Caco-2 (cell line): ENCODE measurements at regions not wholly inside any gene's neighbourhood (a gene's known extent, or its start where the extent isn't known, plus 50 kb on each side); places are given as distances from the start of the nearest gene placed in this dataset.

Experiments
- BruUV-seq: library from RNA; stranded (reverse); fragments of 400-500 nt; replicated peaks from 2 replicates; lab custom pipeline; 2021; lab: Mats Ljungman, UMichigan
- CTCF ChIA-PET: fragments of 300-600 bp; sonication (Branson Sonifier 250); formaldehyde crosslinking; loops from one replicate; lab custom pipeline; 2022; ENCODE audit warnings: antibody characterized with exemption; lab: Charles Lee
- POLR2A ChIA-PET: fragments of 300-600 bp; sonication (Branson Sonifier 250); formaldehyde crosslinking; loops from one replicate; lab custom pipeline; 2022; ENCODE audit warnings: antibody characterized with exemption; lab: Charles Lee
- DNase-seq, 2 experiments: peaks; one replicate each; pipeline versions ENCODE4 v3.0.0 to v3.0.0-alpha.2; 2020 to 2022
- H3K27me3 ChIP-seq: replicated peaks from 2 replicates; pipeline ENCODE4 v1.6.0; 2011; ENCODE audit warnings: low read length; ENCODE audit not compliant: control insufficient read depth, insufficient read depth
- H3K36me3 ChIP-seq: 2 replicates; pipeline ENCODE4 v1.5.1; 2011; ENCODE audit warnings: low read length; ENCODE audit not compliant: control insufficient read depth, insufficient read depth
- H3K4me1 ChIP-seq: fragments of 250-450 bp; sonication (Bioruptor Pico); 2 replicates; pipeline ENCODE4 v1.5.1; 2020; ENCODE audit warnings: mild to moderate bottlenecking
- H3K4me3 ChIP-seq: 2 replicates; pipeline ENCODE4 v1.5.1; 2011; ENCODE audit warnings: low read depth, mild to moderate bottlenecking, control low read depth, low read length
- H3K9me3 ChIP-seq: fragments of 250-450 bp; sonication (Bioruptor Pico); 2 replicates; pipeline ENCODE4 v1.5.1; 2020; ENCODE audit warnings: mild to moderate bottlenecking, moderate library complexity
- H3K27ac Mint-ChIP-seq: one replicate; pipeline ENCODE4 v1.8.0; 2022; ENCODE audit warnings: mixed read lengths; ENCODE audit not compliant: unreplicated experiment
- H3K27me3 Mint-ChIP-seq: one replicate; pipeline ENCODE4 v1.8.0; 2022; ENCODE audit warnings: mixed read lengths; ENCODE audit not compliant: insufficient read depth, unreplicated experiment
- H3K36me3 Mint-ChIP-seq: one replicate; pipeline ENCODE4 v1.8.0; 2022; ENCODE audit warnings: mild to moderate bottlenecking, mixed read lengths; ENCODE audit not compliant: insufficient read depth, unreplicated experiment
- H3K4me1 Mint-ChIP-seq: one replicate; pipeline ENCODE4 v1.8.0; 2022; ENCODE audit warnings: low read depth, mixed read lengths; ENCODE audit not compliant: unreplicated experiment
- H3K4me3 Mint-ChIP-seq: one replicate; pipeline ENCODE4 v1.8.0; 2022; ENCODE audit warnings: mild to moderate bottlenecking, moderate library complexity, mixed read lengths; ENCODE audit not compliant: unreplicated experiment
- H3K9me3 Mint-ChIP-seq: one replicate; pipeline ENCODE4 v1.8.0; 2022; ENCODE audit warnings: mixed read lengths; ENCODE audit not compliant: unreplicated experiment
- CTCF ChIP-seq, 2 experiments: fragments of 200-600 bp in 1 of 2; IDR thresholded peaks; 1 replicate in 1 of 2; 2 replicates in 1 of 2; pipeline versions ENCODE4 v1.5.1 to v1.8.0; 2011 to 2022; ENCODE audit warnings: antibody characterized with exemption in 1 of 2, control low read depth in 1 of 2, inconsistent platforms in 1 of 2, low read depth in 1 of 2, low read length in 1 of 2, mild to moderate bottlenecking in 1 of 2, moderate library complexity in 1 of 2; ENCODE audit not compliant: insufficient read depth in 1 of 2, severe bottlenecking in 1 of 2, unreplicated experiment in 1 of 2
- intact Hi-C: fragments of 100-400 bp; cut with micrococcal nuclease; formaldehyde crosslinking; loops from one replicate; pipeline ENCODE4 v1.10.0; 2022; ENCODE audit not compliant: unreplicated experiment

DNA sequence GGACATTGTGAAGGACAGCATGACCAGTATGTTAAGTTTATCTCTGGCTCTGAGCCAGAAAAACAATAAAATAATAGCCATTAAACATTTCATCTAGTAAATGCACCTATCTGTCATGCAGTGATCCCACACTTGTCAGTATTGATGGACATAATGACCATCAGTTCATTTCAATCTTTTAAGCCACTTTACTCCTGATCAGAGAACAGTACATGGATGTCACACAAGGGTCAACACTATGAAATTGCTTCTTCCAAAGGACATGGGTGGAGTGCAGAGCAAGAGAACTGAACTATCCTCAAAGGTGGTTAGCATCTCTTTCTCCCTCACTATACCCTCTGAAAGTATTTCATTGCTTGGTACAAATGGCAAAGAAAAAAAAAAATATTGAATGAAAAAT is 816.0 kb upstream of the GYPC start:
- Histone ChIP-seq H3K4me1 (peaks cover 4% of the 10 kb centered on the region; the same call in 1 of the 2 replicates), H3K27me3 (no peaks in the 10 kb centered on the region), H3K9me3 (no peaks in the 10 kb centered on the region), H3K4me3 (no peak overlapping the region), H3K36me3 (no peaks in the 10 kb centered on the region)
- intact Hi-C loops: no loop called here
- Mint-ChIP-seq H3K27me3 (peaks cover 8% of the 10 kb centered on the region), H3K4me1 (no peaks in the 10 kb centered on the region), H3K27ac (no peak overlapping the region), H3K4me3 (no peak overlapping the region), H3K9me3 (no peaks in the 10 kb centered on the region), H3K36me3 (no peaks in the 10 kb centered on the region)
- no peak for TF ChIP-seq CTCF (IDR thresholded peaks at IDR 0.05; ENCODE audit: insufficient read depth in 1 of 2, low read depth in 1 of 2, low read length in 1 of 2, severe bottlenecking in 1 of 2, unreplicated experiment in 1 of 2)
- no peak for DNase-seq
- BruUV-seq: no TSS peak
- CTCF ChIA-PET: no interaction called here
- POLR2A ChIA-PET: no interaction called here

DNA sequence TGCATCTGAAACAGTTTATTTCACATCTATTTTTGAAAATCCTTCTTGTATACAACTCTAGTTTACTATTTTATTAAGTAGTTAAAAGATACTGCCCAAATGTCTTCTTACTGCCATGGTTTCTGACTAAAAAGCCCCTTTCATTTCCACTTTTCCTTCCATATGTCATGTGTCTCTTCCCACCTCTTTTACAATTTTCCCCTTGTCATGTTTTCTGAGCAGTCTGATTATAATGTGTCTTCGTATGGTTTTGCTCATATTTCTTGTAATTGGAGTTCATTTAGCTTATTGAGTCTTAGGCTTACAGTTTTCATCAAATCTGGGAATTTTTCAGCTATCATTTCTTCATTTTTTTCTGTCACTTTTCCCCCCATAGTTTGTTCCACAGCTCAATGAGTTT is 813.9 kb upstream of the GYPC start:
- Mint-ChIP-seq H3K36me3 (no peaks in the 10 kb centered on the region), H3K9me3 (no peaks in the 10 kb centered on the region), H3K4me1 (no peaks in the 10 kb centered on the region), H3K27ac (no peak overlapping the region), H3K4me3 (no peak overlapping the region), H3K27me3 (peaks cover 16% of the 10 kb centered on the region)
- Histone ChIP-seq H3K36me3 (no peaks in the 10 kb centered on the region), H3K9me3 (no peaks in the 10 kb centered on the region), H3K4me1 (peaks cover 2% of the 10 kb centered on the region; the same call in 1 of the 2 replicates), H3K4me3 (no peak overlapping the region), H3K27me3 (no peaks in the 10 kb centered on the region)
- DNase-seq: no peak
- no TSS peak for BruUV-seq
- CTCF ChIA-PET: interaction anchor here (0.7 kb wide), 1 partner anchor 117 kb away, joined by 3 read pairs; no protein-coding TSS in a partner anchor
- no peak for TF ChIP-seq CTCF (IDR thresholded peaks at IDR 0.05; ENCODE audit: insufficient read depth in 1 of 2, low read depth in 1 of 2, low read length in 1 of 2, severe bottlenecking in 1 of 2, unreplicated experiment in 1 of 2)
- intact Hi-C loops: no loop called here
- POLR2A ChIA-PET: no interaction called here

- CTCF ChIA-PET: no interaction called here
- Mint-ChIP-seq H3K36me3 (no peaks in the 10 kb centered on the region), H3K9me3 (no peaks in the 10 kb centered on the region), H3K4me1 (no peaks in the 10 kb centered on the region), H3K4me3 (no peak overlapping the region), H3K27ac (no peak overlapping the region), H3K27me3 (peaks cover 7% of the 10 kb centered on the region)
- DNase-seq: no peak
- no peaks in the 10 kb centered on the region for H3K4me1 ChIP-seq
- no peak for TF ChIP-seq CTCF (IDR thresholded peaks at IDR 0.05; ENCODE audit: insufficient read depth in 1 of 2, low read depth in 1 of 2, low read length in 1 of 2, severe bottlenecking in 1 of 2, unreplicated experiment in 1 of 2)
- intact Hi-C loops: no loop called here
- H3K27me3 ChIP-seq: no peaks in the 10 kb centered on the region
- H3K9me3 ChIP-seq: no peaks in the 10 kb centered on the region
- BruUV-seq: no TSS peak
- no peaks in the 10 kb centered on the region for H3K36me3 ChIP-seq
- POLR2A ChIA-PET: no interaction called here
- no peak overlapping the region for H3K4me3 ChIP-seq
These were observed 805.4 kb upstream of the GYPC start for GRCh38 chr2:125850541-125850940.
